HepG2 (cell line): ENCODE measurements at regions not wholly inside any gene's neighbourhood (a gene's known extent, or its start where the extent isn't known, plus 50 kb on each side); places are given as distances from the start of the nearest gene placed in this dataset.

Source experiments
- AHDC1 ChIP-seq: sonication (generic); formaldehyde crosslinking; IDR thresholded peaks from 2 replicates; pipeline ENCODE4 v1.5.1; 2020; ENCODE audit warnings: mild to moderate bottlenecking, missing genetic modification reagents, borderline replicate concordance
- CEBPB ChIP-seq: IDR thresholded peaks from 2 replicates; pipeline ENCODE4 v1.6.1; 2011; ENCODE audit warnings: low read depth, low read length, improper control_type of control experiment, borderline replicate concordance
- KDM2A ChIP-seq: sonication (generic); formaldehyde crosslinking; IDR thresholded peaks from 2 replicates; pipeline ENCODE4 v1.4.0; 2020; ENCODE audit warnings: low read depth, missing genetic modification reagents, borderline replicate concordance
- SAFB2 ChIP-seq: sonication (generic); formaldehyde crosslinking; IDR thresholded peaks from 2 replicates; pipeline ENCODE4 v1.5.1; 2020; ENCODE audit warnings: missing genetic modification reagents, low read depth, mild to moderate bottlenecking, borderline replicate concordance
- SNRNP70 ChIP-seq: fragments of 200-400 bp; formaldehyde crosslinking; IDR thresholded peaks from 2 replicates; pipeline ENCODE4 v1.6.1; 2017; ENCODE audit warnings: mild to moderate bottlenecking, low read depth, low read length, moderate library complexity
- ZBTB43 ChIP-seq: sonication (generic); formaldehyde crosslinking; conservative IDR thresholded peaks from 2 replicates; pipeline ENCODE4 v1.4.0; 2020; ENCODE audit warnings: missing genetic modification reagents
- ZNF557 ChIP-seq: sonication (generic); formaldehyde crosslinking; IDR thresholded peaks from 2 replicates; pipeline ENCODE4 v1.4.0; 2020; ENCODE audit warnings: missing genetic modification reagents
- ZSCAN25 ChIP-seq: sonication (generic); formaldehyde crosslinking; IDR thresholded peaks from 2 replicates; pipeline ENCODE4 v1.8.0; 2022; ENCODE audit warnings: mild to moderate bottlenecking, missing genetic modification reagents
- TF ChIP-seq, protein P1 (sequence below): sonication (generic); formaldehyde crosslinking; IDR thresholded peaks from 2 replicates; pipeline ENCODE4 v1.4.0; 2020; ENCODE audit warnings: mild to moderate bottlenecking, missing genetic modification reagents
- TF ChIP-seq, protein P2 (sequence below): IDR thresholded peaks from 2 replicates; pipeline ENCODE4 v1.6.1; 2016

GRCh38 chr3:188052169-188053035 is 101.6 kb upstream of the LPP start (continued):
- TF ChIP-seq, protein P1, sequence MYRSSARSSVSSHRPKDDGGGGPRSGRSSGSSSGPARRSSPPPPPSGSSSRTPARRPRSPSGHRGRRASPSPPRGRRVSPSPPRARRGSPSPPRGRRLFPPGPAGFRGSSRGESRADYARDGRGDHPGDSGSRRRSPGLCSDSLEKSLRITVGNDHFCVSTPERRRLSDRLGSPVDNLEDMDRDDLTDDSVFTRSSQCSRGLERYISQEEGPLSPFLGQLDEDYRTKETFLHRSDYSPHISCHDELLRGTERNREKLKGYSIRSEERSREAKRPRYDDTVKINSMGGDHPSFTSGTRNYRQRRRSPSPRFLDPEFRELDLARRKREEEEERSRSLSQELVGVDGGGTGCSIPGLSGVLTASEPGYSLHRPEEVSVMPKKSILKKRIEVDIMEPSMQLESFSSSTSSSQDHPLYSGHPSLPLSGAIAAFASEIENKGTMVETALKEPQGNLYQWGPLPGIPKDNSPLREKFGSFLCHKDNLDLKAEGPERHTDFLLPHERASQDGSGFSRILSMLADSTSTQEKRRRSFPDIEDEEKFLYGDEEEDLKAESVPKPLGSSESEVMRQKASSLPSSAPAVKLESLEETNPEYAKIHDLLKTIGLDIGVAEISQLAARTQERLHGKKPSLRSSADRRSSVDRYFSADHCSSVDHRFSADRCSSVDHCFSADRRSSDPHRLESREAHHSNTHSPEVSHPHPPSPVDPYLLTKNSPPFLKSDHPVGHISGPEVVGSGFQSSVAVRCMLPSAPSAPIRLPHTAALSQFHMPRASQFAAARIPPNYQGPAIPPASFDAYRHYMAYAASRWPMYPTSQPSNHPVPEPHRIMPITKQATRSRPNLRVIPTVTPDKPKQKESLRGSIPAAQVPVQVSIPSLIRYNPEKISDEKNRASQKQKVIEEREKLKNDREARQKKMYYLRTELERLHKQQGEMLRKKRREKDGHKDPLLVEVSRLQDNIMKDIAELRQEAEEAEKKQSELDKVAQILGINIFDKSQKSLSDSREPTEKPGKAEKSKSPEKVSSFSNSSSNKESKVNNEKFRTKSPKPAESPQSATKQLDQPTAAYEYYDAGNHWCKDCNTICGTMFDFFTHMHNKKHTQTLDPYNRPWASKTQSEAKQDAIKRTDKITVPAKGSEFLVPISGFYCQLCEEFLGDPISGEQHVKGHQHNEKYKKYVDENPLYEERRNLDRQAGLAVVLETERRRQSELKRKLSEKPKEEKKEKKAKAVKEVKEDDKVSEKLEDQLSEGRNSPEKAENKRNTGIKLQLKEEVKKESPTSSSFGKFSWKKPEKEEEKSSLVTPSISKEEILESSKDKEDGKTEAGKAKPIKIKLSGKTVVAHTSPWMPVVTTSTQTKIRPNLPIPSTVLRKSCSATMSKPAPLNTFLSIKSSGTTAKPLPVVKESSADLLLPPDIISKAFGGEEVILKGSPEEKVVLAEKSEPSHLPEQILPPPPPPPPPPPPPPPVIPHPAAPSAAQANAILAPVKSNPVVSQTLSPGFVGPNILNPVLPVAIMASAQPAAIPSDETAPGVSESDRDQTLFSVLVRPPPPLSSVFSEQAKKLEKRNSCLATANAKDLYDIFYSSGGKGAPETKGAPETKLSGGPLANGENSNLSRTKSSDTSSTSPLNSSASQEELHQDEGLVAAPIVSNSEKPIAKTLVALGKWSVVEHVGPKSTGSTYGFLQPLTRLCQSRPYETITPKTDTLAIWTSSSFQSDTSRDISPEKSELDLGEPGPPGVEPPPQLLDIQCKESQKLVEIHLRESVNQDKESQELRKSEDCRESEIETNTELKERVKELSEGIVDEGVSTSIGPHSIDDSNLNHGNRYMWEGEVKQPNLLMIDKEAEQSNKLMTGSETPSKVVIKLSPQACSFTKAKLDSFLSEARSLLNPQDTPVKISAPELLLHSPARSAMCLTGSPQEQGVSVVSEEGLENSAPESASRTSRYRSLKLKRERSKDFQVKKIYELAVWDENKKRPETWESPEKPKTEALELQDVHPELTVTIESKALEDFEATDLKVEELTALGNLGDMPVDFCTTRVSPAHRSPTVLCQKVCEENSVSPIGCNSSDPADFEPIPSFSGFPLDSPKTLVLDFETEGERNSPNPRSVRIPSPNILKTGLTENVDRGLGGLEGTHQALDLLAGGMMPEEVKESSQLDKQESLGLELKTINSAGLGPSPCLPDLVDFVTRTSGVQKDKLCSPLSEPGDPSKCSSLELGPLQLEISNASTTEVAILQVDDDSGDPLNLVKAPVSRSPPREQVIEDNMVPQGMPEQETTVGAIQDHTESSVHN = no peak
- TF ChIP-seq CEBPB (no peak), ZSCAN25 (CRISPR knock-in tag) (no peak), ZBTB43 (CRISPR knock-in tag) (no peak), ZNF557 (CRISPR knock-in tag) (0 out of 2 replicates have a peak, but pooled peaks have one; percentile 64), SAFB2 (CRISPR knock-in tag) (0 out of 2 replicates have a peak, but pooled peaks have one; percentile 46), KDM2A (CRISPR knock-in tag) (peak; percentile 43; the same call in 1 of the 2 replicates), AHDC1 (CRISPR knock-in tag) (no peak), SNRNP70 (no peak)
- TF ChIP-seq, protein P2, sequence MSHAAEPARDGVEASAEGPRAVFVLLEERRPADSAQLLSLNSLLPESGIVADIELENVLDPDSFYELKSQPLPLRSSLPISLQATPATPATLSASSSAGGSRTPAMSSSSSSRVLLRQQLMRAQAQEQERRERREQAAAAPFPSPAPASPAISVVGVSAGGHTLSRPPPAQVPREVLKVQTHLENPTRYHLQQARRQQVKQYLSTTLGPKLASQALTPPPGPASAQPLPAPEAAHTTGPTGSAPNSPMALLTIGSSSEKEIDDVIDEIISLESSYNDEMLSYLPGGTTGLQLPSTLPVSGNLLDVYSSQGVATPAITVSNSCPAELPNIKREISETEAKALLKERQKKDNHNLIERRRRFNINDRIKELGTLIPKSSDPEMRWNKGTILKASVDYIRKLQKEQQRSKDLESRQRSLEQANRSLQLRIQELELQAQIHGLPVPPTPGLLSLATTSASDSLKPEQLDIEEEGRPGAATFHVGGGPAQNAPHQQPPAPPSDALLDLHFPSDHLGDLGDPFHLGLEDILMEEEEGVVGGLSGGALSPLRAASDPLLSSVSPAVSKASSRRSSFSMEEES = 0 out of 2 replicates have a peak, but pooled peaks have one; percentile 31
